ENCODE measurements at regions not wholly inside any gene's neighbourhood (a gene's known extent, or its start where the extent isn't known, plus 50 kb on each side); places are given as distances from the start of the nearest gene placed in this dataset.
"Not testable (repeated sequence)": the region's sequence is repeated elsewhere in the genome, so short reads cannot be mapped to it uniquely, and the experiment has no call there.

- H3K9ac ChIP-seq (replicated peaks in 1 of 4; ENCODE audit: extremely low read depth in 1 of 4, low read depth in 3 of 4, low read length in 3 of 4); POLR2A ChIA-PET (ENCODE audit: partially characterized antibody); H4K91ac ChIP-seq (replicated peaks; ENCODE audit: insufficient read length, low read length); H2BK120ac ChIP-seq (replicated peaks; ENCODE audit: low read depth, low read length); H3K36me3 ChIP-seq (ENCODE audit: control insufficient read depth in 2 of 4, insufficient read depth in 4 of 4, low read length in 3 of 4); H3K14ac ChIP-seq (ENCODE audit: insufficient read length); CTCF ChIA-PET (ENCODE audit: partially characterized antibody); H2BK5ac ChIP-seq (ENCODE audit: low read depth, low read length); H3K4me3 ChIP-seq (ENCODE audit: extremely low read depth in 1 of 4, insufficient read depth in 2 of 4, low read depth in 3 of 4, low read length in 4 of 4); H2BK12ac ChIP-seq (ENCODE audit: low read depth, low read length); H3K4me2 ChIP-seq (ENCODE audit: insufficient read depth in 1 of 2, low read depth in 2 of 2, low read length in 2 of 2); H2AFZ ChIP-seq (ENCODE audit: low read length); H3K23ac ChIP-seq (ENCODE audit: insufficient read length); H3K27ac ChIP-seq (ENCODE audit: low read depth, low read length); H3K4me1 ChIP-seq (replicated peaks in 1 of 4; ENCODE audit: control insufficient read depth in 3 of 4, insufficient read depth in 4 of 4, low read length in 3 of 4); H3K79me1 ChIP-seq (ENCODE audit: low read depth, low read length); FAIRE-seq; H3K9me3 ChIP-seq (ENCODE audit: insufficient read depth in 2 of 2, low read depth in 1 of 2, low read length in 1 of 2); H2AK5ac ChIP-seq (ENCODE audit: low read depth, low read length); H2BK15ac ChIP-seq (ENCODE audit: low read length); H4K20me1 ChIP-seq (replicated peaks in 1 of 2; ENCODE audit: control insufficient read depth in 1 of 2, insufficient read depth in 2 of 2, low read length in 2 of 2); H3K27me3 ChIP-seq (replicated peaks in 1 of 4; ENCODE audit: control insufficient read depth in 3 of 4, extremely low read depth in 1 of 4, insufficient read depth in 3 of 4, low read length in 3 of 4); H4K5ac ChIP-seq (ENCODE audit: insufficient read length, low read depth, low read length); H3K4ac ChIP-seq (replicated peaks; ENCODE audit: insufficient read length, low read depth, low read length); DNase-seq (ENCODE audit: low read depth in 1 of 2, low spot score in 2 of 2); H3K18ac ChIP-seq (ENCODE audit: extremely low read depth, low read length); H4K8ac ChIP-seq (ENCODE audit: extremely low read depth, insufficient read depth, low read length); H3K56ac ChIP-seq (replicated peaks; ENCODE audit: insufficient read length, low read depth, low read length); H3K79me2 ChIP-seq (ENCODE audit: control insufficient read depth in 1 of 2, insufficient read depth in 2 of 2, low read length in 2 of 2); H3K23me2 ChIP-seq (ENCODE audit: low read depth, low read length); H2BK20ac ChIP-seq (ENCODE audit: low read length): not testable (repeated sequence)
- no CpG with 5 or more reads among the region's 2 CpGs for WGBS, 2 experiments (ENCODE audit: extremely low coverage in 1 of 2, insufficient coverage in 1 of 2, insufficient read length in 1 of 2, insufficient replicate concordance in 2 of 2, low coverage in 1 of 2, low lambda C conversion rate in 2 of 2, missing lambda C conversion rate in 1 of 2)
Measured at GRCh38 chr1:149213673-149214072, 110.3 kb upstream of the NBPF9 start.

GRCh38 chr1:149218080-149218988 is 115.0 kb upstream of the NBPF9 start:
- H2BK20ac ChIP-seq (ENCODE audit: low read length); H2BK120ac ChIP-seq (replicated peaks; ENCODE audit: low read depth, low read length); FAIRE-seq; H3K27me3 ChIP-seq (replicated peaks in 1 of 4; ENCODE audit: control insufficient read depth in 3 of 4, extremely low read depth in 1 of 4, insufficient read depth in 3 of 4, low read length in 3 of 4); H3K23ac ChIP-seq (ENCODE audit: insufficient read length); H3K23me2 ChIP-seq (ENCODE audit: low read depth, low read length); H3K4me3 ChIP-seq (ENCODE audit: extremely low read depth in 1 of 4, insufficient read depth in 2 of 4, low read depth in 3 of 4, low read length in 4 of 4); H2AFZ ChIP-seq (ENCODE audit: low read length); H3K18ac ChIP-seq (ENCODE audit: extremely low read depth, low read length); POLR2A ChIA-PET (ENCODE audit: partially characterized antibody); H2BK5ac ChIP-seq (ENCODE audit: low read depth, low read length); H3K56ac ChIP-seq (replicated peaks; ENCODE audit: insufficient read length, low read depth, low read length); H3K14ac ChIP-seq (ENCODE audit: insufficient read length); H3K27ac ChIP-seq (ENCODE audit: low read depth, low read length); H3K79me1 ChIP-seq (ENCODE audit: low read depth, low read length); DNase-seq (ENCODE audit: low read depth in 1 of 2, low spot score in 2 of 2); H2BK15ac ChIP-seq (ENCODE audit: low read length); H4K8ac ChIP-seq (ENCODE audit: extremely low read depth, insufficient read depth, low read length); H4K20me1 ChIP-seq (replicated peaks in 1 of 2; ENCODE audit: control insufficient read depth in 1 of 2, insufficient read depth in 2 of 2, low read length in 2 of 2); H3K9ac ChIP-seq (replicated peaks in 1 of 4; ENCODE audit: extremely low read depth in 1 of 4, low read depth in 3 of 4, low read length in 3 of 4); H3K4ac ChIP-seq (replicated peaks; ENCODE audit: insufficient read length, low read depth, low read length); H2AK5ac ChIP-seq (ENCODE audit: low read depth, low read length); H3K36me3 ChIP-seq (ENCODE audit: control insufficient read depth in 2 of 4, insufficient read depth in 4 of 4, low read length in 3 of 4); CTCF ChIA-PET (ENCODE audit: partially characterized antibody); H3K4me2 ChIP-seq (ENCODE audit: insufficient read depth in 1 of 2, low read depth in 2 of 2, low read length in 2 of 2); H2BK12ac ChIP-seq (ENCODE audit: low read depth, low read length); H3K79me2 ChIP-seq (ENCODE audit: control insufficient read depth in 1 of 2, insufficient read depth in 2 of 2, low read length in 2 of 2); H3K4me1 ChIP-seq (replicated peaks in 1 of 4; ENCODE audit: control insufficient read depth in 3 of 4, insufficient read depth in 4 of 4, low read length in 3 of 4); H3K9me3 ChIP-seq (ENCODE audit: insufficient read depth in 2 of 2, low read depth in 1 of 2, low read length in 1 of 2); H4K5ac ChIP-seq (ENCODE audit: insufficient read length, low read depth, low read length); H4K91ac ChIP-seq (replicated peaks; ENCODE audit: insufficient read length, low read length): not testable (repeated sequence)
- no CpG with 5 or more reads among the region's 7 CpGs for WGBS, 2 experiments (ENCODE audit: extremely low coverage in 1 of 2, insufficient coverage in 1 of 2, insufficient read length in 1 of 2, insufficient replicate concordance in 2 of 2, low coverage in 1 of 2, low lambda C conversion rate in 2 of 2, missing lambda C conversion rate in 1 of 2)
